ENCODE measurements at regions not wholly inside any gene's neighbourhood (a gene's known extent, or its start where the extent isn't known, plus 50 kb on each side); places are given as distances from the start of the nearest gene placed in this dataset.

DNA sequence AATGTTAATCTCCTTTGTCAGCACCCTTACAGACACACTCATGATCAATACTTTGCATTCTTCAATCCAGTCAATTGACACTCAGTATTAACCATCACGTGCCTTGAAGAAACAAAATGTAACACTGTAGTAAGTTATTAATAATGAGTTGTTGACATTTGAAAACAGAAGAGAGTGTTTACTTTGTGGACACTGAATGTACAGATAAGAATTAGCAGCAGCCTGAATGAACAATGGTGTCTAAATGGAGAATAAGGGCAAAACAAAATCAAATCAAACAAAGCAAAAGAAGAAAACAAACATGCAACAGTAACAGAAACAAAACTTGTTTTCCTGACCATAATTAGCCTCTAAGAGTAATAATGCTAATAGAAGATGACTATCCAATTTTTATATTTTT is 1191.1 kb upstream of the MIR17HG start:
- ChIA-PET POLR2A (no interaction called here), CTCF (ENCODE audit: low intra/inter-chr PET ratio) (no interaction called here)
- Histone ChIP-seq H3K4me2 (ENCODE audit: insufficient read depth, low read length) (no peak overlapping the region), H3K27me3 (ENCODE audit: control insufficient read depth in 2 of 2, insufficient read depth in 2 of 2, low read length in 2 of 2) (no peaks in the 10 kb centered on the region), H3K9me3 (replicated peaks; ENCODE audit: control insufficient read depth, insufficient read depth, low read depth, low read length) (peaks cover 4% of the 10 kb centered on the region; the same call in 1 of the 2 replicates), H3K4me1 (replicated peaks in 1 of 2; ENCODE audit: control insufficient read depth in 2 of 2, insufficient read depth in 2 of 2, low read length in 2 of 2) (no peaks in the 10 kb centered on the region), H3K27ac (ENCODE audit: extremely low read depth, low read depth, low read length) (no peak overlapping the region), H4K20me1 (replicated peaks; ENCODE audit: control insufficient read depth, insufficient read depth, low read length) (no peaks in the 10 kb centered on the region), H3K9me1 (ENCODE audit: control insufficient read depth, insufficient read depth, low read length) (no peaks in the 10 kb centered on the region), H3K79me2 (ENCODE audit: control insufficient read depth, insufficient read depth, low read length) (no peaks in the 10 kb centered on the region), H3K36me3 (ENCODE audit: control insufficient read depth, insufficient read depth, low read length) (no peaks in the 10 kb centered on the region), H3K4me3 (no peak overlapping the region), H2AFZ (ENCODE audit: low read depth, low read length) (no peak overlapping the region), H3K9ac (ENCODE audit: insufficient read depth in 1 of 2, low read depth in 2 of 2, low read length in 2 of 2) (no peak overlapping the region)
- ATAC-seq (no peak), FAIRE-seq (no peak), DNase-seq (ENCODE audit: extremely low read depth in 1 of 4, low spot score in 3 of 4) (no peak)
- in situ Hi-C loops (cut with MboI) = no loop called here
- intact Hi-C loops (cut with micrococcal nuclease) = no loop called here
- WGBS (ENCODE audit: insufficient coverage, low coverage, missing lambda C conversion rate) = 3% methylated on average over 1 of the region's 1 CpG
- TF ChIP-seq, protein P1, sequence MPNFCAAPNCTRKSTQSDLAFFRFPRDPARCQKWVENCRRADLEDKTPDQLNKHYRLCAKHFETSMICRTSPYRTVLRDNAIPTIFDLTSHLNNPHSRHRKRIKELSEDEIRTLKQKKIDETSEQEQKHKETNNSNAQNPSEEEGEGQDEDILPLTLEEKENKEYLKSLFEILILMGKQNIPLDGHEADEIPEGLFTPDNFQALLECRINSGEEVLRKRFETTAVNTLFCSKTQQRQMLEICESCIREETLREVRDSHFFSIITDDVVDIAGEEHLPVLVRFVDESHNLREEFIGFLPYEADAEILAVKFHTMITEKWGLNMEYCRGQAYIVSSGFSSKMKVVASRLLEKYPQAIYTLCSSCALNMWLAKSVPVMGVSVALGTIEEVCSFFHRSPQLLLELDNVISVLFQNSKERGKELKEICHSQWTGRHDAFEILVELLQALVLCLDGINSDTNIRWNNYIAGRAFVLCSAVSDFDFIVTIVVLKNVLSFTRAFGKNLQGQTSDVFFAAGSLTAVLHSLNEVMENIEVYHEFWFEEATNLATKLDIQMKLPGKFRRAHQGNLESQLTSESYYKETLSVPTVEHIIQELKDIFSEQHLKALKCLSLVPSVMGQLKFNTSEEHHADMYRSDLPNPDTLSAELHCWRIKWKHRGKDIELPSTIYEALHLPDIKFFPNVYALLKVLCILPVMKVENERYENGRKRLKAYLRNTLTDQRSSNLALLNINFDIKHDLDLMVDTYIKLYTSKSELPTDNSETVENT (CRISPR knock-in tag; IDR thresholded peaks at IDR 0.05) = no peak
- TF ChIP-seq, protein P2, sequence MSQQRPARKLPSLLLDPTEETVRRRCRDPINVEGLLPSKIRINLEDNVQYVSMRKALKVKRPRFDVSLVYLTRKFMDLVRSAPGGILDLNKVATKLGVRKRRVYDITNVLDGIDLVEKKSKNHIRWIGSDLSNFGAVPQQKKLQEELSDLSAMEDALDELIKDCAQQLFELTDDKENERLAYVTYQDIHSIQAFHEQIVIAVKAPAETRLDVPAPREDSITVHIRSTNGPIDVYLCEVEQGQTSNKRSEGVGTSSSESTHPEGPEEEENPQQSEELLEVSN (IDR thresholded peaks at IDR 0.05; ENCODE audit: borderline replicate concordance in 1 of 2, extremely low read depth in 1 of 2, insufficient read depth in 1 of 2, insufficient read length in 1 of 2, low read depth in 1 of 2, low read length in 1 of 2, poor library complexity in 1 of 2, severe bottlenecking in 1 of 2) = no peak
- TF ChIP-seq TSC22D4 (tag; IDR thresholded peaks at IDR 0.05) = peak; percentile 54; the same call in 1 of the 2 replicates
- no TSS peak for BruUV-seq (replicated peaks)

Data from K562 (cell line).